ACC112 (cell line): ENCODE measurements at regions not wholly inside any gene's neighbourhood (a gene's known extent, or its start where the extent isn't known, plus 50 kb on each side); places are given as distances from the start of the nearest gene placed in this dataset.
A peak's percentile ranks its signal among the peaks of the same experiment; 100 is the strongest.

ENCODE experiments used
- H2AFZ ChIP-seq: fragments of 200-600 bp; sonication (generic); one replicate; pipeline ENCODE4 v1.6.0; 2017; ENCODE audit warnings: antibody characterized with exemption, low read length; ENCODE audit not compliant: unreplicated experiment
- H3K27ac ChIP-seq: fragments of 200-600 bp; sonication (generic); 2 replicates; pipeline ENCODE4 v1.5.1; 2014; ENCODE audit warnings: low read depth, mild to moderate bottlenecking, antibody characterized with exemption, low read length, moderate library complexity
- H3K27me3 ChIP-seq: fragments of 200-600 bp; sonication (generic); 2 replicates; pipeline ENCODE4 v1.6.1; 2014; ENCODE audit warnings: mild to moderate bottlenecking, antibody characterized with exemption, low read length, moderate library complexity, mixed read lengths; ENCODE audit not compliant: insufficient read depth
- H3K36me3 ChIP-seq: fragments of 200-600 bp; sonication (generic); 2 replicates; pipeline ENCODE4 v1.6.1; 2016; ENCODE audit warnings: mild to moderate bottlenecking, antibody characterized with exemption, low read length, moderate library complexity, mixed read lengths; ENCODE audit not compliant: insufficient read depth
- H3K4me1 ChIP-seq: fragments of 200-600 bp; sonication (generic); one replicate; pipeline ENCODE4 v1.6.1; 2016; ENCODE audit warnings: low read length, mixed read lengths; ENCODE audit not compliant: insufficient read depth, unreplicated experiment, control insufficient read depth
- H3K4me3 ChIP-seq: fragments of 200-600 bp; sonication (generic); 2 replicates; pipeline ENCODE4 v1.5.1; 2014; ENCODE audit warnings: mild to moderate bottlenecking, low read depth, low read length
- H3K79me2 ChIP-seq: fragments of 200-600 bp; sonication (generic); one replicate; pipeline ENCODE4 v1.6.0; 2016; ENCODE audit warnings: low read length; ENCODE audit not compliant: control insufficient read depth, unreplicated experiment, insufficient read depth

DNA sequence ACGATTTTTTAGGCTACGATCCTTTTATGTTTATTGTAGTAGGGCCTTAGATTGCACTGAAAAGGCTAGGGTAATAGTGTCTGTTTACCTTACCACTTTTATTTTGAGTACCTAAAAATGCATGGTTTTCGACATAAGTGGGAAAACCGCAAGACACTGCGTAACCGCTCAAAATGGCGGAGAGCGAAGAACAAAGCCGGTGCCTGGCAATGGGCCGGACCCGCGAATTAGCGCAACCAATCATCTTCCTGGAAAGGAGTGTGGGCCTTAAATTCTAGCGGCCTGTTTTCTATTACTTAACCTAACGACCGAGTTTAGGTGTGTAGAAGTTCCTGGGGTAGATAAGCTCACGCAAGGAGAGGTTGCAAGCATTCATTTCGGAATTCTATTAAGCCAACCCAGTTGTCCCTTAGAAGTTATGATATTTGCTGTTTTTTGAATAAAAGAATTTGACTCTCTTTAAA lies 118.0 kb downstream of the HFE start:
- no peak overlapping the region for H2AFZ ChIP-seq

DNA sequence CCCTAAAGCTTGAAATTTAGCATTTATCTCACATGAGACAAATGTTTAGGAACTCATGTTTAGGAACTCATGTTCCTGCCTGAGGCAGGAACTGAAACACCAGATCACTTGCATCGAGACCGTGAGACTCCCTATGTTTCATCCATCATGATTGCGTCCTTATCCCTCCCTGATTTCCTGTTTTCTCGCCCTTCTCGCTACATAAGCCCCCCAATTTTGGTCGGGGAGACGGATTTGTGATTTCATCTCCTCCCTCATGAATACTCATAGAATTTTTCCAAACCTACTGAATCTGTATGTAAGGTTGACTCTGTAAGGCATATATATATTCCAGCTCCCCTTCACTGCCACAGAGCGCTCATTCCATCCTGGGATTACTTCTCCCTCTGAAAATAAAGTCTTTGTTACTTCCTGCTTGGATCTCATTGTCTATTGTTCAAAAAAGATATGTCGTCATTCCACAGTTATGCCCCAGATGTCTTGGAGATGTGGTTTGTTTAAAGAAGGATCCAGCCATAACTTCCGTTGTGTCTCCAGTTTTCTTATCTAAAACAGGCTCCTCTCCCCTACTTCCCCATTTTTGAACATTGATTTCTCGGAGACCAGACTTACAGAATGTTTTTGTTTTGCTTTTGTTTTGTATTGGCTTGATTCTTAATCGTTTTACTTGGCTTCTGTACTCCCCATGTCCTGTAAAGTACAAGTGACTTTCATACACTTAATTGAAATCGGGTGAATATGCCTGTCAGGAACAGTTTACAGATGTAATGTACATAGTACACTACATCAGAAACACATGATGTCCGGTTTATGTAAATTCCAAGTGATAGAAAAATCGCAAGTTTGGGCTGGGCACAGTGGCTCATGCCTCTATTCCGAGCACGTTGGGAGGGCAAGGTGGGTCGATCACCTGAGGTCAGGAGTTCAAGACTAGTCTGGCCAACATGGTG lies 118.7 kb downstream of the HFE start:
- H3K4me3 ChIP-seq, result peak overlapping the region; percentile 89
- H3K79me2 ChIP-seq, result no peaks in the 10 kb centered on the region
- H3K4me1 ChIP-seq, result peaks cover 4% of the 10 kb centered on the region
- peak overlapping the region; percentile 87 for H3K27ac ChIP-seq
- no peak overlapping the region for H2AFZ ChIP-seq
- H3K27me3 ChIP-seq, result no peaks in the 10 kb centered on the region
- no peaks in the 10 kb centered on the region for H3K36me3 ChIP-seq

More for the DNA sequence above, 118.0 kb downstream of the HFE start:
- Histone ChIP-seq H3K79me2 (no peaks in the 10 kb centered on the region), H3K4me1 (peaks cover 4% of the 10 kb centered on the region), H3K4me3 (peak overlapping the region; percentile 89), H3K36me3 (no peaks in the 10 kb centered on the region), H3K27me3 (no peaks in the 10 kb centered on the region), H3K27ac (peak overlapping the region; percentile 87)

DNA sequence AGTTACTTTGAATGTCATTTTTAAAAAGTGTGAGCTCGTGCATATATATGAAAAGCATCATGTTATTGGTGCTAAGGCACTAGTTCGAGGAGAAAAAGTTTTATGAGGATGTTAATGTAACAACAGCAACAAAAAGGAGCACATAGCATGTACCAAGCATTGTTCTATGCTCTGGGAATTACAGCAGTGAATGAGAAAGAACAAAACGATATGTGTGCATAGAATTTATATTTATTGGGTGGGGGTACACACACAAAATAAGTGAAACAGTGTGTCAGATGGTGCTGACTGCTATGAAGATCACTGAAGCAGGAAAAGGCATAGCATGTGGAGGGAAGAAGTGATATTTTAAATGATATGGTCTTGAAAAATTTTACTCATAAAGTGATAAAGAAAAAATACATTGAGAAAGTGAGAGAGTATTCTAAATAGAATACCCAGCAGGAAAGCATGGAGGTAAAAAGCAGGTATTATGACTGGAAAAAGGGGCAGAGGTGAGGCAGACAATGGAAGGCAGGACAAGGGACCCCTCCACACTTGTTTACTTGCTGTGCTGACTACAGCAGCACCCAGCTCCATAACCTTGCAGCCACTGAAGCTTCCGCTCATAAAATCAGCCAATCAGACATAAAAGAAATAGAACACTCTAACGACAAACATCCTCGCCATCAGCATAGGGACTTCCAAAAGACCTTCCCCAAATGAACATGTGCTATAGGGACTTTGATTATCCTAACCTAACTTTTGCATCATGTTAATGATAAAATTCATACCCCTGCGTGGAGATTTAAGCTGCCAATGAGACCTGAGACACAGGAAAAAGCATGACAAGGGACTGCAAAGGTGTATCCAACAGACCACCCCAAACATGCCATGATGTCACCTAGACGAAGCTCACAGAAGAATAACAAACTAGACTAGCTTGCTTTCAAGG lies 119.9 kb downstream of the HFE start:
- Histone ChIP-seq H3K27ac (no peak overlapping the region), H3K27me3 (no peaks in the 10 kb centered on the region), H2AFZ (no peak overlapping the region), H3K4me1 (no peaks in the 10 kb centered on the region), H3K4me3 (peak overlapping the region; percentile 89), H3K79me2 (no peaks in the 10 kb centered on the region), H3K36me3 (no peaks in the 10 kb centered on the region)

GRCh38 chr6:26211963-26212362 lies 124.7 kb downstream of the HFE start:
- no peaks in the 10 kb centered on the region for H3K36me3 ChIP-seq
- no peak overlapping the region for H3K27ac ChIP-seq
- no peak overlapping the region for H2AFZ ChIP-seq
- H3K4me1 ChIP-seq, result peaks cover 3% of the 10 kb centered on the region
- no peak overlapping the region for H3K4me3 ChIP-seq
- H3K27me3 ChIP-seq, result no peaks in the 10 kb centered on the region
- no peaks in the 10 kb centered on the region for H3K79me2 ChIP-seq

GRCh38 chr6:26213334-26214075 lies 126.3 kb downstream of the HFE start:
- Histone ChIP-seq H3K4me3 (no peak overlapping the region), H3K36me3 (no peaks in the 10 kb centered on the region), H3K27ac (no peak overlapping the region), H3K79me2 (no peaks in the 10 kb centered on the region), H2AFZ (no peak overlapping the region), H3K27me3 (no peaks in the 10 kb centered on the region), H3K4me1 (peaks cover 3% of the 10 kb centered on the region)

DNA sequence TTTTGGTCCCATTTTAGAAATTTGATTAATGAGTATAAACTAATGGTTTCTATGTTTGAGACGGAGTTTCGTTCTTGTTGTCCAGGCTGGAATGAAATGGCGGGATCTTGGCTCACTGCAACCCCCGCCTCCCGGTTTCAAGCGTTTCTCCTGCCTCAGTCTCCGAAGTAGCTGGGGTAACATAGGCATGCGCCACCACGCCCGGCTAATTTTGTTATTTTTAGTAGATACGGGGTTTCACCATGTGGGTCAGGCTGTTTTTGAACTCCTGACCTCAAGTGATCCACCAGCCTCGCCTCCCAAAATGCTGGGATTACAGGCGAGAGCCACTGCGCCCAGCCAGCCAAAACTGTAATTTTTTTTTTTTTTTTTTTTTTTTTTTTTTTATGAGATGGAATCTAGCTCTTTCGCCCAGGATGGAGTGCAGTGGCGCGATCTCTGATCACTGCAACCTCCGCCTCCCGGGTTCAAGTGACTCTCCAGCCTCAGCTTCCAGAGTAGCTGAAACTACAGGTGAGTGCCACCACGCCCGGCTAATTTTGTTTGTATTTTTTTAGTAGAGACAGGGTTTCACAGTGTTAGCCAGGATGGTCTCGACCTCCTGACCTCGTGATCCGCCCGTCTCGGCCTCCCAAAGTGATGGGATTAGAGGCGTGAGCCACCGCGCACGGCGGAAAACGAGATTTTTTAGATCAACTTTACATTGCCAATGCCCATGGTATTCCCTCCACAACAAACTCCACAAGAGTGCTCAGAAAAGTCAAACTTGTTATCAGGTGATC lies 127.8 kb downstream of the HFE start:
- H3K27ac ChIP-seq, result peak overlapping the region; percentile 84; the same call in 1 of the 2 replicates

DNA sequence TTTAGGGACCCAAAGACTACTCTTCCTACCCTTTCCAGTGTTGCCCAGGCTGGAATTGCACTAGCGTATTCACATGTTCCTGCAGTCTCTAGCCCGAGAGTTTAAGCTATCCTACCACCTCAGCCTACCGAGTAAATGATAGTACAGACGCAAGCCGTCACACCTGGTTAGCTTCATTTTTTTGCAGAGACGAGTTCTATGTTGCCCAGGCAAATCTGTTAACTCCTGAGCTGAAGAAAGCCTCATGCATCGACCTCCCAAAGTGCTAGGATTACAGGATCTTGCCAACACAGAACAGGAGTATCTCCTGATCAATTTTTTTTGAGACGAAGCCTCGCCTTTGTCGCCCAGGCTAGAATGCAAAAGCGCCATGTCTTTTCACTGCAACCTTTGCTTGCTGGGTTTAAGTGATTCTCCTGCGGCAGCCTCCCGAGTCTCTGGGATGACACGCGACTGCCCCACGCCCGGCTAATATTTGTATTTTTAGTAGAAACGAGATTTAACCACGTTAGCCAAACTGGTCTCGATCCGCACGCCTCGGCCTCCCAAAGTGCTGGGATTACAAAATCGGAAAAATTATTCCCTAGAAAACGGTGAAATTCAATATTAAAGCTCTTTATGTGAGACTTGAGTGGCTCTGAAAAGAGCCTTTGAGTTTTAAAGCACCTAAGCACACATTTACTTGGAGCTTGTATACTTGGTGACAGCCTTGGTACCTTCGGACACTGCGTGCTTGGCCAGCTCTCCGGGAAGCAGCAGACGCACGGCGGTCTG lies 128.5 kb downstream of the HFE start:
- H2AFZ ChIP-seq, result no peak overlapping the region
- no peaks in the 10 kb centered on the region for H3K79me2 ChIP-seq
- H3K36me3 ChIP-seq, result no peaks in the 10 kb centered on the region
- peak overlapping the region; percentile 84 for H3K27ac ChIP-seq
- peak overlapping the region; percentile 89 for H3K4me3 ChIP-seq
- H3K4me1 ChIP-seq, result peaks cover 3% of the 10 kb centered on the region
- H3K27me3 ChIP-seq, result no peaks in the 10 kb centered on the region

More for the DNA sequence above, 127.8 kb downstream of the HFE start:
- Histone ChIP-seq H3K27me3 (no peaks in the 10 kb centered on the region), H2AFZ (no peak overlapping the region), H3K4me3 (peak overlapping the region; percentile 89), H3K36me3 (no peaks in the 10 kb centered on the region), H3K79me2 (no peaks in the 10 kb centered on the region), H3K4me1 (peaks cover 3% of the 10 kb centered on the region)

- Histone ChIP-seq H2AFZ (peak overlapping the region; percentile 38), H3K4me3 (peak overlapping the region; percentile 89), H3K79me2 (no peaks in the 10 kb centered on the region), H3K27me3 (no peaks in the 10 kb centered on the region), H3K27ac (peak overlapping the region; percentile 84), H3K4me1 (peaks cover 3% of the 10 kb centered on the region), H3K36me3 (no peaks in the 10 kb centered on the region)
Observed at GRCh38 chr6:26216359-26216885, 129.2 kb downstream of the HFE start.
